ENCODE measurements at regions not wholly inside any gene's neighbourhood (a gene's known extent, or its start where the extent isn't known, plus 50 kb on each side); places are given as distances from the start of the nearest gene placed in this dataset.

- no peak for DNase-seq (ENCODE audit: low read depth)
Observed at GRCh38 chr7:41524876-41525275, 178.0 kb downstream of the INHBA start.

DNA sequence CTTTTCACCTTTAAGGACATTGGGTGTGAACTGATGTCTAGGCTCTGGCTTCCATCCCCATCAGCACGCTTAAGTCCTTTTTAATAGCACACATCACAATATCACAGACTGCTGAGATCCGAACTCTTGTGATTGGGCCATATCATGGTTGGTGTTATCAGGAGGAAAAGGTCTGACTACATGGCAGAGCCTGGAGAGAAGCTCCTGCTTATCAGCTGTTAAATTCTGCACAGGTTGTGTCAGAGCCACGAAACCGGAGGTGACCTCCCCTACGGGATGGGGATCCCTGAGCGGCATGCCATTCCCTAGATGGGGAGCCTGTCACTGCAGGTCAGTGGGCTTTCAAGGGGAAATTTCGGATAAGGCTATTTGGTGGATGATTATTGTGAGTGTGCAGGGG, 182.4 kb downstream of the INHBA start:
- no peak for DNase-seq (ENCODE audit: low read depth)

- DNase-seq (ENCODE audit: low read depth), result no peak
Observed at GRCh38 chr7:41517771-41518170, 185.1 kb downstream of the INHBA start.

GRCh38 chr7:41508755-41509154, 194.1 kb downstream of the INHBA start:
- DNase-seq (ENCODE audit: low read depth), result no peak

DNA sequence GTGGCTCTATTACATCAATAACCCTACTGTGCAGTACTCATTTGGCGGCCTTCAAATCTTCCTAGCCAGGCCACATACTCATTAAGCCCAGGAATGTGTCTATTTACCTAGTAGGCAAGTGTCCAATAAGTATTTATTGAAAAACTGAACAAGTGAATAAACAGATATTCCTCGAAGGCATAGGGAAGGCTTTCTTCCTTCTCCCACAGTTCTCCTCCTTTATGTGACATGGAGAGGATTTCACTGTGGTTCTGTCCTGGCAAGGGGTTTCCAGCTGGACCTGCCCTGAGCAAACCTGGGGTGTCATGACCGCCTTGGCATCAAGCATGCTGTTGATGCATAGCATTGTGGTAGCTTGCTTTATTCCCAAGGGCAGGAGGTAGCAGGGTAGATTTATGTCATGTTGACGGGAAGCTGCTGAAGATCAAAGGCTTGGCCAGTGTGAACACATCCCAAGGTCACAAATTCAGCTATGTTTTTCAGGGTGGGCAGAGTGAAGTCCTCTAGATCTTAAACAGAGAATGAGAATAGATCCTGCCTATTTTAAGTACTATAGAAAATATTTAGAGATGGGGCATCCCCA, 195.1 kb downstream of the INHBA start:
- no peak for DNase-seq (ENCODE audit: low read depth)

DNA sequence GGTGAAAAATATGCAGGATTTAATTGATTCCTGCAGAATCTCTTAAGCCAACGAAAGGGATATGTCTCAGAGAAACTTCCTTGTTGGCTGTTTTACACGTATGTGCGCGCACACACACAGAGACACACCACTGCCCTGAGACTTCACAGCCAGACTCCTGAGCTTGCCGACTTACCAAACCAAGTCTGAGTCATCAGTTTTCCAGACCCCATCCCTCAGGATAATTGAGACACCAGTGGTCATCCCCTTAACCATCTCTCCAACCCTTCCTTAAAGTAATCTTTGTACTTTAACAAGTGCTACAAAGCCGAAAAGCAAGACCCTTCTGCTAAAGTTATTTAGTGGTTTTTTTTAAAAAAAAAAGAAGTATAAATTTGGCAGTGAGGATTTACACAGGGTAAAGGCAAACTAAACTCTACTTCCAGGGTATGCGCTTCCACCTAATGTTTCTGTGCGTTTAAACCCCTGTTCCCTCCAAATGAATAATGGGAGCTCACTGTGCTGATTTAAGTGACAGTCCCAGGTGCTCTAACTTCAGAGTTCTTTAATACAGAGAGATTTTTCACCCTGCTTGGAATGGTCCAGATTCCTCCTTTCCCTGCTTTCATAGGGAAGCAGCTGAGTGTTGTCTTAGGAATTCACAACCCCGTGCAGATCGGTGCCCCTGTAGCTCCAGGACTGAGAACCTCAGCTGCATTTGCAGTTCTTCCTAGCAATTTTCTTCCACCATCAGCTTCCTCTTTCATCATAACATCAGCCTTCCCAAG, 198.5 kb downstream of the INHBA start:
- no peak for DNase-seq (ENCODE audit: low read depth)

- DNase-seq (ENCODE audit: low read depth), result peak; percentile 27
Observed at GRCh38 chr7:41503438-41503837, 199.5 kb downstream of the INHBA start.

DNA sequence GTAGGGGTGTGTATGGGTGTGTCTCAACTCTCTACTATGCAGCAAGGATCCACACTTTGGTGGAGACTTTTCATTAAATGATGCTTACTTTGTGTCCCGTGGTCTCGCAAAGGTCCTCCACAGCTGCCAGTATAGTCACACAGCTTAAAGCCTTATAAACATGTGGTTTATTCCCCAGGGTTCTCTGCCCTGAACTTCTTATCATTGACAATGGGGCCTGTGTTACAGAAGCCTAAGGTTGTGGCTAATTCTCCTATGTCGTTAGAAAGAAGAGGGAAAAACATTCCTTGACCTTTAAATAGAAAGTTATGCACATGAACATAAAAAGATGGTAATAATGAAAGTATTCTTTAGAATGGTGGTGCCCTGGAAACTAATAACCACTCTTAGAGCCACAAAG, 201.4 kb downstream of the INHBA start:
- no peak for DNase-seq (ENCODE audit: low read depth)

DNA sequence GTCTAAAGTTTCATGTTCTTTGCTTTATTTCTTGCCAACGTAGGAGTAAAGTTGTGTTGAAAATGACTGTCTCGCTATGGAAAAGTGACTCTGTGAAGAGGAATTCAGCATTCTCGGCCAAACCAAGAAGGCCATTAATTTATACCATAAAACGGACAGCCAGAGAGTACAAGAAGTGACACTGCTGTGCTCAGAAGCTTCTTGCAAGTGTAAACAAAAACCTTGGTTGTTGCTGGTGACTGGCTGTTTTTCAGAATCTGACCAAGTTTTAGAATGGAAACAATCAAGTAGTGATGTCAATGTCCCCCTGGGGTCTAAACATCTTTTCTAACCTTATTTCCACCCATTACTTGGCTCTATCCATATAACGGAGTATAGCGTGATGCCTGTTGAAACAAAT, 201.9 kb downstream of the INHBA start:
- DNase-seq (ENCODE audit: low read depth), result peak; percentile 85

- DNase-seq (ENCODE audit: low read depth), result no peak
Observed at GRCh38 chr7:41492603-41493002, 210.3 kb downstream of the INHBA start.

GRCh38 chr7:41491883-41492471, 210.9 kb downstream of the INHBA start:
- DNase-seq (ENCODE audit: low read depth), result peak; percentile 41

GRCh38 chr7:41491308-41491707, 211.6 kb downstream of the INHBA start:
- no peak for DNase-seq (ENCODE audit: low read depth)

GRCh38 chr7:41489885-41490284, 213.0 kb downstream of the INHBA start:
- no peak for DNase-seq (ENCODE audit: low read depth)

GRCh38 chr7:41487229-41487940, 215.5 kb downstream of the INHBA start:
- no peak for DNase-seq (ENCODE audit: low read depth)

GRCh38 chr7:41481353-41481752, 221.5 kb downstream of the INHBA start:
- DNase-seq (ENCODE audit: low read depth), result no peak

GRCh38 chr7:41478187-41478586, 224.7 kb downstream of the INHBA start:
- DNase-seq (ENCODE audit: low read depth), result no peak

DNA sequence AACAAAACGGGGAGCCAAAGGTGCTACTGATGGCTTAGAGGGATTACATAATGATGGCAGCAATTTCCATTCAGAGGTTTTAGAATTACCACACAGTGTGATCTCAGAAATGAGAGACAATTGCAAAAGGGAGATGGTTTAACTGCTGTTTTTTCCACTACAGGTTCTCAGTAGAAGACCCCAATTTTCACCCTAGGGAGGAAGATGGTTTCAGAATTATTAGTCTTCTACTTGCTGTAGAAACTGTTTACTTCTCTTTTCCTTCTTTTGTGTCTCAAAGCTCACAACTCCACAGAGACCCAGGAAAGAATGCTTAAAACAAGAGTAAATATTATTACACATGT, 226.5 kb downstream of the INHBA start:
- DNase-seq (ENCODE audit: low read depth), result no peak

GRCh38 chr7:41475801-41476459, 227.0 kb downstream of the INHBA start:
- DNase-seq (ENCODE audit: low read depth), result no peak

DNA sequence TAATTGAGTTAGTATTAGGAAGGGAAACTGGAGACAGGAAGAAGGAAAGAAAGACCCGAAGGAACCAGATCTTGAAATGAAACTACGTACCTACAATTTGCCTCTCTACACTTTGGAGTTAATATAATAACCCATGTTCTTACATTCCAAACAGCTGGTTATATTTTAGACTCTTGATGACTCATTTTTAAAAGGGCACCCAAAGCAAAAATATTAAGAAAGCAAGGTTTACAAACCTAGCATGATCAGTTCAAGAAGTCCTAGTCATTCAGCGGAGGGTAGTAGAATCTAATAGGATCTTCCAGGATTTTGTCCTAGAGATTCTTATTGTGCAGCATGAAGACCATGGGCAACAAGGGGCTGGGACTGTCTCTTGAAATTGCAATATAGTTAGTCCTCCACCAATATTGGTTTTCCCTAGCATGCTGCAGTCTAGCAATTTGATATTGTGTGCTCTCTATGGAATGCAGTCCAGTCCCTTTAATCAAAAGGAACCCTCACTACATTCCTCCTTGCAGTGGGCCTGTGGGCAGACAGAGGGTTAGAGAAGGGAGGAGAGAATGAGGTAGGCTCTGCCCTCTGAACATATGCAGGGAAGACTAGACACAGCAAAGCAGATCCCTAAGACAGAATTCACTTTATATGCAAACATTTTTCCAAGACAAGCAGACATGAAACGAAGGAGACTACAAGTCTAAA, 230.3 kb downstream of the INHBA start:
- no peak for DNase-seq (ENCODE audit: low read depth)

GRCh38 chr7:41470081-41470480, 232.8 kb downstream of the INHBA start:
- no peak for DNase-seq (ENCODE audit: low read depth)

DNA sequence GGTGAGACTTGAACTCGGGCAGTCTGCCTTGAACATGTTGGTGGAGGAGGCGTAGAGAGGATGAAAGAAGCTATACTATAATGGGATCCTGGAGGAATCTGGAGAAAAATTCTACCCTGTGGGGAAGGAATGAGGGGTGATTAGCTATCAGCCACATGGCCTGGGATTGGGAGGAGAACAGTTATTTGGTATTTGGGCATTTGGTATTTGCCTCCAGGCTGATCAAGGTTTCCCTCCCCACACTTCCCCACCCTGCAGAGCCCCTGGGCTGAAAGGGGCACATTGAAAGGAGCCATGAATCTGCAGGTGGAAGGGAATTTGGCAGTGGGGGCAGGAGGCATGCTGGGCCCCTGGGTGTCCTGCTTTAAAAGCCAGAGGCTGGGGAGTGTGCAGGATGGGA, 235.3 kb downstream of the INHBA start:
- DNase-seq (ENCODE audit: low read depth), result no peak
